Glomerular endothelial cell (primary cell): ENCODE measurements at regions not wholly inside any gene's neighbourhood (a gene's known extent, or its start where the extent isn't known, plus 50 kb on each side); places are given as distances from the start of the nearest gene placed in this dataset.
A peak's percentile ranks its signal among the peaks of the same experiment; 100 is the strongest.

Experiments
- DNase-seq: peaks from one replicate; pipeline ENCODE4 v3.0.0-alpha.2; 2011; ENCODE audit warnings: low read depth, low spot score; ENCODE audit errors: extremely low read depth

DNA sequence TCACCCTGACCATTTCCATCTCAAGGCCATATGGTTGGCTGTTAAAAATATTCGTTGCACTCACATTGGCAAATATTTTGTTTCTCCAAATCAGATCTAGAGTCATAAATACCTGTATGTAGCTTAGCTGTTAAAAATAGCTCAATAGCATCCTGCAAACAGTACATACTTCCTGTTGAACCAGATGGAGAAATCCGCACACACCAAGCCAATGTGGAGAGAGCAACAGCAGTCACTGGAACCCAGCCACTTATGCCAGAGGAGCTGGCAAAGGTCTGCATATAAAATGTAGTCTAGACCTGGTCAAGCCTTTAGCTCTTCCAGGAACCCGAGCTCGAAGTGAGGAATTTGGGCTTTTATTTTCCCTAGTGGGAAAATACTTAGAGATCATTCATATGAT is 146.4 kb upstream of the KCNJ16 start:
- DNase-seq = peak; percentile 27

- DNase-seq = no peak
These were observed 138.0 kb upstream of the KCNJ16 start for GRCh38 chr17:69936996-69937395.

GRCh38 chr17:69943058-69943457 is 132.0 kb upstream of the KCNJ16 start:
- no peak for DNase-seq

DNA sequence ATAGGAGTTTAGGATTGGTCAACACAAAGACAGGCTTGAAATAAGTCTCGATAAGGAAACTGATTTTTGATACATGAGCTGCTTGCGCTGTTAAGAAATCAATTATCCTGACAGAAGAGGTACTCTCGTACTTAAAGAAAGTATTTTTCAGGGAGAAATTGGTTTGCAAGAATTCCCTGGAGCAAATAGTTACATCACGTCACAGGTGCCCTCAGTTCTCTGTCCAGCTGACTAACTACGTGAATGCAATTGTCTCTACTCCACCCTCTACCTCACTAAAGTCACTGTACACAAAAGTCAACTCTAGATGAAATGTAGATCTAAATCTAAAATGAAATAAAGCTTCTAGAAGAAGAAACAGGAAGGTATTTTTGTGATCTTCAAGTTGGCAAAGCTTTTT is 130.6 kb upstream of the KCNJ16 start:
- DNase-seq = no peak

- DNase-seq = no peak
These were observed 129.3 kb upstream of the KCNJ16 start for GRCh38 chr17:69945698-69946185.

GRCh38 chr17:69947027-69947759 is 127.8 kb upstream of the KCNJ16 start:
- DNase-seq = no peak

DNA sequence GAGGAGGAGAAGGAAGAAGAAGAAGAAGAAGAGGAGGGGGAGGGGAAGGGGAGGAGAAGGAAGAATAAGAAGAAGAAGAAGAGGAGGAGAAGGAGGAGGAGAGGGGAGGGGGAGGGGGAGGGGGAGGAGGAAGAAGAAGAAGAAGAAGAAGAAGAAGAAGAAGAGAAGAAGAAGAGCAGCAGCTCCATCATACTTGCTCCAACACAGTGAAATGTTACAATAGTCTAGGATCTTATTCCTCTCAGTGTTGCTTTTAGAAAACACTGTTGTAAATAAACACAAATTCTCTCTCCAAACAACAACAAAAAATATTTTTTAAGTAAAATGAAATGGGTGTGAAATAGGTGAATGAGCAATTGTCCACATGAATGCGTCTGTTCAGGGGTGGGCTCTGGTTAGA is 126.6 kb upstream of the KCNJ16 start:
- DNase-seq = no peak

DNA sequence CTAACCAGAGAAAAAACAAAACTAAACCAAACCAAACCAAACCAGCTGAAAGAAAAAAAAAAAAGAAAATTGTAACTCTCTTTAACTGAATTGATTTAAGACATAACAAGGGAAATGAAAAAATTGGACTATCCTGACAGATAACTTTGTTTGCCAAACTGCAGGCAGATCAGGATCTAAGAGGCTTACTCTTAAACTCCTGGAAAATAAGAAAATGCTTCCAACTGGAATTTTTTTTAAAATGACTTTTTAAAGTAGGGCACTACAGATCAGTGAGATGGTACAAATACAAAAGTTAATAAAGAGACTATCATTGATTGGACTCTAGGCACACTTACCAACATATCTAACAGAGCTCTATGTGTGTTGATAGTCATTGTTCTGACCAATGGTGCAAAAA is 125.5 kb upstream of the KCNJ16 start:
- no peak for DNase-seq

- no peak for DNase-seq
These were observed 124.9 kb upstream of the KCNJ16 start for GRCh38 chr17:69949973-69950695.

GRCh38 chr17:69950701-69951418 is 124.2 kb upstream of the KCNJ16 start:
- DNase-seq = no peak

DNA sequence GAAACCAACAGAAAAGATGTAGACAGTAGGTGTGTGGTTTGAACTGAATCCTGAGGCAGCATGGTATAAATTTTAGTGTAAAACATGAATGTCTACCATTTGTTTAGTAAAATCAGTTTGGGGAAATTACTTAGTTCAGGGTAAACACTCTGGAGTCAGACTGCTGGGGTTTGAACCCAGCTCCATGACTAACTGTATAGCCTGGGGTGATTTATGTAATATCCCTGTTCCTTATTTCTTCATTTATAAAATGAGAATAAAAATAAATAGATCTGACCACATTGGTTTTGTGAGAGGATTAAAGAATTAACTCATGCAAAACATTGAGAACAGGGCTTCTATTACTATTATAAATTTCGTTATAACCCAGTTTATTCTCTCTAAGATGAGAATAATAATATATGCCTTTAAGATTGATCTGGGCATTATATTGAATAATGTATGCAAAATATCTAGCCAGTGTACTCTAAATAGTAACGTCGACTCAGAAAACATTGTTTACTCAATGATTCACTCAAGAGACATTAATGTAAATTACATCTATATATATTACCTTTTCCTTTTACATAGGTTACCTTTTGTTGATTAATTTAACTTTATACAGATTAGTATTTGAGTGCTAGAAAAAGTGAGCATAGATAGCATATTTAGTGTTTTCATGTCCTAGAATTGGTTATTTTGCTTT is 120.6 kb upstream of the KCNJ16 start:
- DNase-seq = no peak

GRCh38 chr17:69958063-69958462 is 117.0 kb upstream of the KCNJ16 start:
- no peak for DNase-seq

DNA sequence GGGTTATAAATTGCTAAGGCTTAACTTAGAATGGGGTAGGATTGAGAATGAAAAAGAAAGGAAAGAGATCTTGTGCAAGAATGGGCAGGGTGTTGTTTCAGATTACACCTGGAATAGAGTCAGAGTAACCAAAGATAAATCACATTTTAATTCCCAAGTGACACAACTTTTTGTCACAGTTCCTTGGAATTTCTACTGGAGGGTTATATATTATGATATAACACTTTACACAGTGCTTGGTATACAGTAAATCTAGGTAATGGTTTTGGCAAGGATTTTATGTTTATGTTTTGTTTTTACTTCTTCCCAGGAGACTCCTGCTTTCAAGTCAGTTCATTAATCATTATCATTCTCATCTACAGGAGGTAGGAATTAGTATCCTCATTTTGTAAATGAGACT is 115.7 kb upstream of the KCNJ16 start:
- no peak for DNase-seq

GRCh38 chr17:69960755-69961154 is 114.3 kb upstream of the KCNJ16 start:
- no peak for DNase-seq

- DNase-seq = no peak
These were observed 113.4 kb upstream of the KCNJ16 start for GRCh38 chr17:69961501-69962145.

DNA sequence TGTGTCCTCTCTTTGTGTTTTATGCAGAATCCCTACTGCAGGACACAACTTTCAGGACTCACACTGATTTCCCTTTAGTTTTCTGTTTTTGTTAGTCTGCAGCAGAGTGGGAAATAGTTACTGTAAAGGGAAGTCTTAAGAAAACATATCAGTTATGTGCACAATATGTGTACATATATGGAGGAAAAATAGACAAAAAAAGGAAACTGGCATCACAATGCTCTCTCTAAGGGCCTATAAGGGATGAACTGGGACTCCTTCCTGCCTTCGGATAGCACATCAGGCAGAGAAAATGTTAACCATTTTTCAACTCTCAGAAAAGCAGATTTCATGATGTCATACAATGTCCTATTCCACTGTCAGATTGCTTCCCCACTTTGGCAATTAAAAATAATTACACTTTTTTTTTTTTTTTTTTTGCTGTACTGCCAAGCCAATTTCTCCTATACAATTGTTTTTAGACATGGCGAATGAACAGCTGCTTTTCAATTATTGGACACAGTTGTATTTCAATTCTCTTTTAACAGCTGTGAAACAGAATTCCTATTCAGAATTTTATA is 112.5 kb upstream of the KCNJ16 start:
- DNase-seq = no peak

- DNase-seq = no peak
These were observed 107.1 kb upstream of the KCNJ16 start for GRCh38 chr17:69967910-69968411.

DNA sequence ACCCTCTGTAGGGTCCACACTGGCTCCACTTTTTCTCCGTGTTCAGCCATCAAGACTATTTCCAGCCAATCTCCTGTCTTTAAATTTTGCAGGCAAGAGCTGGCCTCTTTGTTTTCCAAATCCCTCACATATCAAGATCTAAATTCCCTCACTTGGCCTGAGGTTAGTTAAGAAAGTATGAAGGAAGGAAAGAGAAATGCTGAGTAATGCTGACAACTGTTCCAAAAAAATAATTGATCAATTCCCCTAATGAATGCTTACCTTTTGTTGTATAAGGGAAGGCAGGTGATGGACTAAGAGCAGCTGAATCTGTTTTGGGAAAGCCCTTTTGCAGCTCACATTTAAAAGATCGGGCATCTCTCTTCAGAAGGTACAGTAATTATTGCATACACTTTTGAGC is 105.1 kb upstream of the KCNJ16 start:
- DNase-seq = no peak

- DNase-seq = no peak
These were observed 102.8 kb upstream of the KCNJ16 start for GRCh38 chr17:69972251-69972650.

DNA sequence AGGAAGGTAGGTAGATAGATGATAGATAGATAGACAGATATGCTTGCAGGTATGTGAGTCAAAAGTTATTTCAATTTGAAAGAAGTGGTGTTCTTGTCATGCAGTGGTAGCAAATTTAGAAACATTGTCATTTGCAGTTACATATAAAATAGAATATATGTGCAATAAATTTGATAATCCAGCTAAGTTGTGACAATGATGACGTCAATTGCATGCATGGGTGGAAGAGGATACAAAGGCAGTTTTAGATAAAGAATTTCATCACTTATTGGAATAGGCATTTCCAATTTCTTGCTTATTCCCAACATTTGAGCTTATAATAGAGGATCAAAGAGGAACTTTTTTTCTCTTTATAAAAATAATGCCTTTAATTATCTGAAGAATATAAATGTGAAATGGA is 99.2 kb upstream of the KCNJ16 start:
- no peak for DNase-seq
